ENCODE measurements at regions not wholly inside any gene's neighbourhood (a gene's known extent, or its start where the extent isn't known, plus 50 kb on each side); places are given as distances from the start of the nearest gene placed in this dataset.
"Not testable (repeated sequence)": the region's sequence is repeated elsewhere in the genome, so short reads cannot be mapped to it uniquely, and the experiment has no call there.

DNA sequence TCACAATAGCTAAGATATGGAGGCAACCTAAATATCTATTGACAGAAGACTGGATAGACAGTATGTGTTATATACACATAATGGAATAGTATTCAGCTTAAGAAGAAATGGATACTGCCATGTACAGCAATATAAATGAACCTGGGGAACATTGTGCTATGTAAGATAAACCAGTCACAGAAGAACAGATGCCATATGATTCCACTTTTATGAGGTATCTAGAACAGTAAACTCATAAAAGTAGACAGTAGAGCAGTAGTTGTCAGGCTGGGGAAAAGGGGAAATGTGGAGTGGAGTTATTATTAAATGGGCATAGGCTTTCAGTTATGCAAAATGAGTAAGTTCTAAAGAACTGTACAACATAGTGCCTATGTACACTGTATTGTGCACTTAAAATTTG is 1055.7 kb upstream of the TMEFF2 start:
- H3K4me3 ChIP-seq (ENCODE audit: low read length) = no peak overlapping the region
- TF ChIP-seq ZNF274 (IDR thresholded peaks at IDR 0.05; ENCODE audit: low read depth, low read length) = no peak

- H3K4me3 ChIP-seq (ENCODE audit: low read length) = no peak overlapping the region
- TF ChIP-seq ZNF274 (IDR thresholded peaks at IDR 0.05; ENCODE audit: low read depth, low read length) = no peak
Observed at GRCh38 chr2:193240752-193241151, 1046.0 kb upstream of the TMEFF2 start.

GRCh38 chr2:193231634-193232033 is 1036.9 kb upstream of the TMEFF2 start:
- no peak for TF ChIP-seq ZNF274 (IDR thresholded peaks at IDR 0.05; ENCODE audit: low read depth, low read length)
- H3K4me3 ChIP-seq (ENCODE audit: low read length) = no peak overlapping the region

DNA sequence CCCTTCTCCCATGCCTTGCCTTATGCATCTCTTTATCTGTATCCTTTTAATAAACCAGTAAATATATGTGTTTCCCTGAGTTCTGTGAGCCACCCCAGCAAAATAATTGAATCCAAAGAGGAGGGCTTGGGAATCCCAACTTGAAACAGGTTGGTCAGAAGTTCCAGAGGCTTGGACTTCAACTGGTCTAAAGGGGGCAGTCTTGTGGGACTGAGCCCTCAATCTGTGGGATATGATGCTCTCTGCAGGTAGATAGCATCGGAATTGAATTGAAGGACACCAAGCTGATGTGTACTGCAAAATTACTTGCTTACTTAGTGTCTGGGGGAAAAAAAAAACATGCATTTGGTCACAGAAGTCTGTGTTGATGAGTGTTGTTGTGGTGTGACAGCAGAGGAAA is 1033.5 kb upstream of the TMEFF2 start:
- TF ChIP-seq ZNF274 (IDR thresholded peaks at IDR 0.05; ENCODE audit: low read depth, low read length) = no peak

GRCh38 chr2:193222454-193222853 is 1027.7 kb upstream of the TMEFF2 start:
- no peak for TF ChIP-seq ZNF274 (IDR thresholded peaks at IDR 0.05; ENCODE audit: low read depth, low read length)
- H3K4me3 ChIP-seq (ENCODE audit: low read length) = no peak overlapping the region

More for the DNA sequence above, 1033.5 kb upstream of the TMEFF2 start:
- no peak overlapping the region for H3K4me3 ChIP-seq (ENCODE audit: low read length)

DNA sequence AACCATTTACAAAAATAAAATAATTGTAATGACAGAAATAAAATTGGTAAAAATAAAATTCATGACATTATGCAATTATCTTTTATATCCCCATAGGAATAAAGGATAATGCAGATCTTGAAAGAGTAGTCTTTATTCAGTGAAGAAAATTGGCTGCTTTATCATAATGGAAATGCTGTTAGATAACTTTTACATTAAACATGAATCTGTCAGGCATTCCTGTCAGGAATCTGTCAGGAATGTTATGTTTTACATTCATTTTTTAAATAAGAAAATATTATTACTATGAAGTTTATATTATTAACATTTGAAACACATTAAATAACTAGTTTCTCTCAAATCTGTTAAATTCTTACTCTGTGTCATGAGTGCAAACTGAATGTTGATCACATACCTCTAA is 1024.7 kb upstream of the TMEFF2 start:
- no peak overlapping the region for H3K4me3 ChIP-seq (ENCODE audit: low read length)
- no peak for TF ChIP-seq ZNF274 (IDR thresholded peaks at IDR 0.05; ENCODE audit: low read depth, low read length)

DNA sequence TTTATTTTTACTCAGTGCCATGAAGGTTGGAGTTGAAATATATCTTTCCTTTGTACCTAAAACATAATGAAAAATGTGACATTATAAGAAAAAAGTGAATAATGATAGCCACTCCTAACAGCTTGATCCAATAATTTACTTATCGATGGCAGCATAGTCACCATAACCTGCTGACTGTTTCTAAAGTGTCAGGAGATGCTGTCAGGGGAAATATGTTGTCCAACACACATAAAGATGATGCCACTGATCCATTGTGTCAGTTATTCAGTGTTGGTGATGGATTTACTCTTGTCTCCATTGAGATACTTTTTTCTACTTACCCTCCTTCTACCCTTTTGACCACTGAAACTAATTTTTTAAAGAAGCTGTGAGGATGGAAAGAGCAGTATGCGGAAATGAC is 1006.9 kb upstream of the TMEFF2 start:
- H3K4me3 ChIP-seq (ENCODE audit: low read length) = no peak overlapping the region
- TF ChIP-seq ZNF274 (IDR thresholded peaks at IDR 0.05; ENCODE audit: low read depth, low read length) = no peak

DNA sequence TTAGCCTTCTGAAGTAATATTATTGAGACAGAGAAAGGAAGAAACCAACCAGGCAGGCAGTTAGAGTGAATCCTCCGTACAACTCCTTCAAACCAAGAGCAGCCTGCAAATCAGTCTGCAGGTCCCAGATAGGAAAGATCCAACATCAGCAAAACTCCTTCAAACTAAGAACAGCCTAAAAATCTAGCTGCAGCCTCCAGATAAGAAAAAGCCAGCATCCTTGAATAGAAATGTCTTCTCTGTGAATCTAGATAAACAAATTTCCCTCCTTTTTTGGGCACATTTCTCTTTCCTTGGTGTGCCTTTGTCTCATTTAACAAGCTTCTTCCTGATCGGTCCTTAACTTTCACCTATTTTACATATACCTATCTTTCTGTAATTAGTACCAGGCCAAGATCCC is 1004.6 kb upstream of the TMEFF2 start:
- TF ChIP-seq ZNF274 (IDR thresholded peaks at IDR 0.05; ENCODE audit: low read depth, low read length) = no peak
- H3K4me3 ChIP-seq (ENCODE audit: low read length) = no peak overlapping the region

- no peak overlapping the region for H3K4me3 ChIP-seq (ENCODE audit: low read length)
- no peak for TF ChIP-seq ZNF274 (IDR thresholded peaks at IDR 0.05; ENCODE audit: low read depth, low read length)
Observed at GRCh38 chr2:193187816-193188215, 993.1 kb upstream of the TMEFF2 start.

GRCh38 chr2:193170981-193171380 is 976.2 kb upstream of the TMEFF2 start:
- H3K4me3 ChIP-seq (ENCODE audit: low read length) = not testable (repeated sequence)

- no peak overlapping the region for H3K4me3 ChIP-seq (ENCODE audit: low read length)
- TF ChIP-seq ZNF274 (IDR thresholded peaks at IDR 0.05; ENCODE audit: low read depth, low read length) = no peak
Observed at GRCh38 chr2:193156480-193156879, 961.7 kb upstream of the TMEFF2 start.

- no peak overlapping the region for H3K4me3 ChIP-seq (ENCODE audit: low read length)
- TF ChIP-seq ZNF274 (IDR thresholded peaks at IDR 0.05; ENCODE audit: low read depth, low read length) = no peak
Observed at GRCh38 chr2:193154076-193154475, 959.3 kb upstream of the TMEFF2 start.

DNA sequence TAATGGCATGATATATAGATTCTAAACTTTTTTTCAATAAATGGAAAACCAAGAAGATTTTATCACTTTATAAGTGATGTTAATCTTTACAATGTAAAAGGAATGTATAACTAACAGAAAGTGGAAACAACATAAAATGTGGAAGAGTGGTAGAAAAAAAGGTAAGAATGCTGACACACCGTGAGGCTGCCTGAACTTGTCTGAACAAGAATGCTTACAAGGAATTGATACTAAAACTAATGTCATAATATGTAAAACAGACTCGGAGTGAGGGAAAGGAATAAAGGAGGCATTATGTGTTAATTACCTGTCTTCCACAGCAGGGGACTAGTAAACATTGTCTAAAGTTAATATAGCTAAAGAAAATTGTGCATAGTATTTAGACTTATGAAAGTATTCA is 958.8 kb upstream of the TMEFF2 start:
- no peak for TF ChIP-seq ZNF274 (IDR thresholded peaks at IDR 0.05; ENCODE audit: low read depth, low read length)
- H3K4me3 ChIP-seq (ENCODE audit: low read length) = no peak overlapping the region

DNA sequence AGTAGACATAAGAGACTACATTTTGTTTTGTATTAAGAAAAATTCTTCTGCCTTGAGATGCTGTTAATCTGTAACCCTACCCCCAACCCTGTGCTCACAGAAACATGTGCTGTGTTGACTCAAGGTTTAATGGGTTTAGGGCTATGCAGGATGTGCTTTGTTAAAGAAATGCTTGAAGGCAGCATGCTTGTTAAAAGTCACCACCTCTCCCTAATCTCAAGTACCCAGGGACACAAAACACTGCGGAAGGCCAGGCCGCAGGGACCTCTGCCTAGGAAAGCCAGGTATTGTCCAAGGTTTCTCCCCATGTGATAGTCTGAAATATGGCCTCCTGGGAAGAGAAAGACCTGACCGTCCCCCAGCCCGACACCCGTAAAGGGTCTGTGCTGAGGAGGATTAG is 947.7 kb upstream of the TMEFF2 start:
- H3K4me3 ChIP-seq (ENCODE audit: low read length) = not testable (repeated sequence)

DNA sequence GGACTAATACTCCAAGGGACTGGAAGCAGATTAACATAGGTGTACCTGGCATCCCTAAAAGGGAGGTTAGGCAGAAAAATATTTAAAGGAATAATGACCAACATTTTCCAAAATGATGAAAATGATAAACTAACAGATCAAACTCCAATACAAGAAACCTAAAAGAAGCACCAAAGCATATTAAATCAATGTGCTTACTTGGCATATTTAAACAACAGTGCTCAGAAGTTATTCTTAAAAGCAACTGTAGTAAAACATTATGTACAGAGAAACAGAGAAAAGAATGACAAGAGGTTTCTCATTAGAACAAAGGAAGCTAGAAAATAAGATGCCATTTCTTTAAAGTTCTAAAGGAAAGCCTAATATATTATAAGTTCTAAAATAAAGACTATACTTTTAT is 947.3 kb upstream of the TMEFF2 start:
- TF ChIP-seq ZNF274 (IDR thresholded peaks at IDR 0.05; ENCODE audit: low read depth, low read length) = no peak
- H3K4me3 ChIP-seq (ENCODE audit: low read length) = no peak overlapping the region

- not testable (repeated sequence) for H3K4me3 ChIP-seq (ENCODE audit: low read length)
Observed at GRCh38 chr2:193140895-193141294, 946.2 kb upstream of the TMEFF2 start.

- H3K4me3 ChIP-seq (ENCODE audit: low read length) = no peak overlapping the region
- no peak for TF ChIP-seq ZNF274 (IDR thresholded peaks at IDR 0.05; ENCODE audit: low read depth, low read length)
Observed at GRCh38 chr2:193124815-193125214, 930.1 kb upstream of the TMEFF2 start.
